HG02759 (cell line): ENCODE measurements at regions not wholly inside any gene's neighbourhood (a gene's known extent, or its start where the extent isn't known, plus 50 kb on each side); places are given as distances from the start of the nearest gene placed in this dataset.

Source experiments
- ATAC-seq: cut with Tn5 transposase; IDR thresholded peaks from one replicate; pipeline ENCODE4 v1.9.1; 2021; ENCODE audit warnings: mild to moderate bottlenecking, moderate library complexity; ENCODE audit not compliant: unreplicated experiment

DNA sequence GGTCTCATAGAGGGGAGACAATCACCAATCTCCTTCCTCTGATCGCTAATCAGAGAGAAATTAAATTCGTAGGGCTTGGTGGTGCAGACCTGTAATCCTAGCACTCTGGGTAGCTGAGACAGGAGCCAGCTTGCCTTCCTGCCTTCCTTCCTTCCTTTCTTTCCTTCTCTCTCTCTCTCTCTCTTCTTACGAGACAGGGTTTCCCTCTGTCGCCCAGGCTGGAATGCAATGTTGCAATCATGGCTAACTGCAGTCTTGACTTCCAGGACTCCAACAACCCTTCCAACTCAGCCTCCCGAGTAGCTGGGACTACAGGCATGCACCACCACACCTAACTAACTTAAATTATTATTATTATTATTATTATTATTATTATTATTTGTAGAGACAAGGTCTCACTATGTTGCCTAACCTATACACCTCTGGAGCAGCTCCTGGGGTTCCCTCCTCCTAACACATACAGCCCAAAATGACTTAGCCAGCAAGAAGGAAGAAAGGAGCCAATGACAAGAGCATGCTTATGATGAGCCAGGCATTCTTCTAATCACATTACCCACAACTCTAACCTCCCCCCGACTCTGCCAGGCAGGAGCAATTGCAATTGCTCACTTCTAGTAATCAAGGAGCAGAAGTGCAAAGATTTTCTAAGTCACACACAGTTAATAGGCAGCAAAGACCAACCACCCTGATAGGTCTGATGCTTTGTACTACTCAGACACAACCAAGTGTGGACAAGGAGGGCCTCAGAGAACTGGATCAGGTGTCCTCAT lies 105.4 kb upstream of the F3 start:
- no peak for ATAC-seq

DNA sequence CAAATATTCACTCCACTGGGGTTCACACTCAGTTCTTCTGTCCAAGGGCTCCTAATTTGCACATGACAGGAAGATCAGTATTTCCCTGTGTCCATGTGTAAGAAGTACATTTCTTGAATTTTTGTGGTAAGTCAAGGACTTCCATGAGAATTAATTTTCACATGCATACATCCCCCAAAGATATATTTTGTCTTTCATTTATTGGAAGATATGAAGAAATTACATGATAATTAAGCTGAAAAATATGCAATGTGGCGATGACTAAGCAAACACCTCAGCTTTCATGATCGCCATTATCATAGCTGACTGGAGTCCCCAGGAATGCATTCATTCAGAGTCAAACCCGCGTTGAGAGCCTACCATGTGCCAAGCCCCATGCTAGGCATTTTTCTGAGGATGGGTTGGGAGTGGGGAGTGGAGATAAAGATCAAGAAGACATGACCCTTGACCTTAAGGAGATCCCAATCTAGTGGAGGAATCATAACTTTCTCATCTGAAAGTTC lies 104.6 kb upstream of the F3 start:
- ATAC-seq = no peak

DNA sequence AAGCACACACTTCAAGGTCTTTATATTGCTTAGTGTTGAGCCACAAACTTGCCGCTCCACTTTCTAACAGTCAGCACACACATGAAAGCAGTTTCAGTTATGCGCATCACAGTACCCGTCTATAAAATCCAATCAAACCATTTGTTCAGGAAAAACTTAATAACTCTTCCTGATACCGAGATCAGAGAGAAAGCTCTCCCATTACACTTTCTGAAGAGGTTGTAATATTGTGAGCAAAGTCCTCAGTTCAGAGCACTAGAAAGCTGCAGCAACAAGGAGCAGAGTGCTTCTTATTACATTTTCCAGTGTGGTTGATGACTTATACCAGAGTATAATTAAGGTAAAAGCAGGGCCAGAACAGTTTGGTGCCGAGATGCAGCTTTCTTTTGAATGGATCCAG lies 102.8 kb upstream of the F3 start:
- no peak for ATAC-seq

DNA sequence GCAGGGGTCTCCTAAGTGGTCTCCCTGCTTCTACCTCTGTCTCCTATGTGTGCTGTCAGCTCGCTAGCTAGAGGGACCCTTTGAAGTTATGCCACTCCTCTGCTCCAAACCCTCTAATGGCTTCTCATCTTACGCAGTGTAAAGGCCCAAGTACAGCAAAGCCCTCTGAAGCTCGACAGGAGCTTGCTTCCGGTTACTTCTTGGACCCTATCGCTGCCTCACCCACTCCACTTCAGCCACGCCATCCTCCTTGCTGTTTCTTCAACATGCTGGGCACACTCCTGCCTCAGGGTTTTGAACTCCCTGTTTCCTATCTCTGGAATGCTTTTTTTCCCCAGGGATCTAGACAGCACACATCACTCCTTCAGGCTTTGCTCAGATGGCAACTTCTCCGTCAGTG lies 102.3 kb upstream of the F3 start:
- no peak for ATAC-seq

DNA sequence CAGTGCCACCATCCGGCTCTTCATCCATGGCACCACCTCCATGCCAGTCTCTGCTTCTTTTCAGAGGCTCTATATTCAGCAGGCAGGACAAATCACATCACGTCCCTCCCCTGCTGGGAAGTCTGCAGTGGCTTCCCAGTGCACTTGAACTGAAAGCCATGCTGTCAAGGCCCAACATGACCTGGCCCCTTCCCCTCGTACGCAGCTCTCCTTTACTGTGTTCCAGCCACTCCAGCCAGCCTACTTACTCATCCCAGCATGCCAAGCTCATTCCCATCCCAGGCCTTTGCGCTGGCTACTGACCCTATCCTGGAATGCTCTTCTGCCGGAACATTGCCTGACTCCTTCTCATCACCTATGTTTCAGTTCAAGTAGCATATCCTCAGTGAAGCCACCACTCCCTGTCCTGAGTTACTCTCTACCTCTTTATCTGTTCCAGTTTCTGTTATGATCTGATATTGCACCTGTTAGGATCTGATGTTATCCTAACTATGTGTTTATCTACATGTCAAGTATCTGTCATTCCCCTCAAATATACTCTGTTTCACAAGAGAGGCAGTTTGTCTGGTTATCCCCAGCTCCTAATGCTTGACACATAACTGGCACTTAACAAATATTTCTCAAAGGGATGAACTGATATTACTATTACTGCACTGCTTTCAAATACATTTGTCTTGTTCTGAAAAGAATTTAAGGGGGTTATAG lies 101.2 kb upstream of the F3 start:
- ATAC-seq = no peak

DNA sequence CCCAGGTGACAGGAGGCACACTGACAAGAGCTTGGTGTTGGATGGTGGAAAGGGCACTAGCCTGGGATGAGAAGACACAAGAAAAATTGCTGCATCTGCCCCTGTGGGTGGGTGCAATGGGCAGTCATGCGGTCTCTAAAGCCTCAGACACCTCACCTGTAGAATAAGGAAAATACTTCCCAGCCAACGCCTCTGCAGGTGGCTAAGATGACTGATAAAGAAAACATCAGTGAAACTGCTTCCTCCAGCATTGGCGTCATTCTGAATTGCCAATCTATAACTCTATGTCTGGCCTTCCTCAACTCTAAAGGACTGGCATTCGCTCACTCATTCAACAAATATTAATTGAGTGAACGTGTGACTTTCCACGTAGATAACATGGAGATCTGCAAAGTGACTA lies 100.4 kb upstream of the F3 start:
- ATAC-seq = no peak

DNA sequence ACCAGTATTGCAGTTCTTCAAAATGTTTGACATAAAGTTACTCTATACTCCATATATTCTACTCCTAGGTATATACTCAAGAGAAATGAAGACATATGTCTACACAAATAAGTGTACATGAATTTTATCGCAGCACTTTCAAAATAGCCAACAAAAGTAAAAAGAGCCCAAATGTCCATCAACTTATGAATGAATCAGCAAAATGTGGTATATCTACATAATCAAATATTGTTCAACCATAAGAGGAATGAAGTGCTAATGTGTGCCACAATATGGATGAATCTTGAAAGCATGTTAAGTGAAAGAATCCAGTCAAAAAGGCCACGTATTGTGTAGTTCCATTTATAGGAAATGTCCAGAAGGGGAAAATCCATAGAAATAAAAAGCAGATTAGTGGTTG lies 98.6 kb upstream of the F3 start:
- ATAC-seq = no peak

DNA sequence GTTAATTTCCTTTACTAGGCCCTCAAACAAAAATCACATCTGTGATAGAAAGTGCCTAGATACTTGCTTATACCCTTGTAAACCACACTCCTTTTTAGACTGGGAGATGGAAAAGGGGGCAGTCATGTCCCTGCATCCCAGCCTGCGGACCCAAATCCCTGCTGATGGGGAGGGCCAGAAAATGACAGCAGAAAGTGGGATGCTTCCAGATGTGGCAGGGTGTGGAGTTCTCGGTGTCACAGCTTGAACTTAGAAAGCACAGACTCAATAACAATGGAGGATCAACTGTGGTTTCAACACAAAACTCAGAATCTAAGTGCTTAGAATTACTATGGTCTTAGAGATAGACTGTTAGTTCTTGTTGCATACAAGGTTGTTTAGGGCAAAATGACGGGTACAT lies 95.6 kb upstream of the F3 start:
- ATAC-seq = no peak

DNA sequence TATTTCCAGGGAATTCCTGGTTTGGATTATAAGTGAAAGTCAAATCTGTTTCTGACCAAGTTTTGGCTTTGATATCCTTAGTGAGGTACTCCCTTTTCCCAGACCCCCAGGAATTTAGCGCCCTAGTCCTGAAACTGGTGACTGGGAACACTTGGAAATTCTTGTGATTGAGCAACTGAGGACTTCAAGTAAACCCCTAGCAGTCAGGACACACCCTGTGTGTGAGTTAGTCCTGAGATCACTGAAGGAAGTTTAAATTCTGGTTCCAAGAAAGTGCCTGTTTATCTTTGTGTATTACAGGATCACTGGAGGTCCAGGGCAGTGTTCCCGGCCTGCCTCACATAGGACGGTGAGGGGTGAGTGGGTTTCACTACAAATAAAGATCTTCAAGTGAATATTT lies 95.1 kb upstream of the F3 start:
- ATAC-seq = no peak

DNA sequence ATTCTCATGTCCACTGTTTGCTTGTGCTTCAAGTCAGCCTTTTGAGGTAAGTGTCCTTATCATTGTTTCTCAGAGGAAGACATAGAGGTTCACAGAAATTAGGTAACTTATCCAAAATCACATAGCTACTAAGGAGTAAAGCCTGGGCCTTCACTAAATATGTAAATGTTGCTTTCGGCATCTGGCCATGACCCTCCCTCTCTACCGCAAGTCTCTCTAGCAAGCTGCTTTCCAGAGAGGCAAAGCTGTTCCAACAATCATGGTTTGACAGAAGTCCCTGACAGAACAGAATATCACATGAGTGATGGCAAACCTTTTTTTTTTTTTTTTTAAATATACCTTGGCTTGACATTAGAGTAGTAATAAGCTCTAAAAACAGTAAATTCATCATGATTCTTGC lies 94.5 kb upstream of the F3 start:
- no peak for ATAC-seq

DNA sequence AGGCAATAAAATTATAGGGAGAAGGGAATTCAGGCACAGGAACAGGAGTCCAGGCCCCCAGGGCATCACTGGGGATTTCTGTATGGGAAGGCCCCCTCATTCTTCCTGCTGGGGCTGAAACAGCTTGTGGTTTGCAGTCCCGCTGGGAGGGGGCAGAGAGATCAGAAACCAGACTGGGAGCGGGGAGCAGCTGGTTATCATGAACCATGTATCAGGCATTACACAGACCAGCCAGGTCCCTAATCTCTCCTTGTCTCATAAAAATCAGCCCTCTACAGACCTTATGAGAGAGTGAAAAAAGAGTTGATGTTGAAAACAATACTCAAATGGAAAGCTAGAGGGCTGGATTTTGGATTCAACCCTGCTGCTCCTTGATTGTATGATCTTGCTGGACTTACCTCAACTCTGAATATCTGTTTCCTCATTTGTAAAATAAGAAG lies 93.4 kb upstream of the F3 start:
- ATAC-seq = no peak

DNA sequence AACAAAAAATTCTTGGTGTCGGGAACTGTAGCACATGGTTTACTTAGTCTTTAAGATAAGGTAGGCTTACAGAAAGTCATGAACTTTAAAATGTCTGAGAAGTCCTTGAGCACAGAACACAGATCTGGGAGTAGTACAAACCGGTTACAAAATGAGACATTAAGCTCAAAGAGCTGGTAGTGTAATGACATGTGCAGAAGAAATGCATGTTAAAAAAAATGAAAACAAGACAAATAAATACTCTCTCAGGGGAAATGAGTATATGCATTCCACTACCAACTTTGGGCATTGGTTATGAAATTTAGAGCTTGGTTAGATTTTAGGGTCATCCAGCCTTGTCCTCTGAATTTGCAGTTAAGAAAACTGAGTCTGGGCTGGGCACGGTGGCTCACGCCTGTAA lies 91.5 kb upstream of the F3 start:
- no peak for ATAC-seq

DNA sequence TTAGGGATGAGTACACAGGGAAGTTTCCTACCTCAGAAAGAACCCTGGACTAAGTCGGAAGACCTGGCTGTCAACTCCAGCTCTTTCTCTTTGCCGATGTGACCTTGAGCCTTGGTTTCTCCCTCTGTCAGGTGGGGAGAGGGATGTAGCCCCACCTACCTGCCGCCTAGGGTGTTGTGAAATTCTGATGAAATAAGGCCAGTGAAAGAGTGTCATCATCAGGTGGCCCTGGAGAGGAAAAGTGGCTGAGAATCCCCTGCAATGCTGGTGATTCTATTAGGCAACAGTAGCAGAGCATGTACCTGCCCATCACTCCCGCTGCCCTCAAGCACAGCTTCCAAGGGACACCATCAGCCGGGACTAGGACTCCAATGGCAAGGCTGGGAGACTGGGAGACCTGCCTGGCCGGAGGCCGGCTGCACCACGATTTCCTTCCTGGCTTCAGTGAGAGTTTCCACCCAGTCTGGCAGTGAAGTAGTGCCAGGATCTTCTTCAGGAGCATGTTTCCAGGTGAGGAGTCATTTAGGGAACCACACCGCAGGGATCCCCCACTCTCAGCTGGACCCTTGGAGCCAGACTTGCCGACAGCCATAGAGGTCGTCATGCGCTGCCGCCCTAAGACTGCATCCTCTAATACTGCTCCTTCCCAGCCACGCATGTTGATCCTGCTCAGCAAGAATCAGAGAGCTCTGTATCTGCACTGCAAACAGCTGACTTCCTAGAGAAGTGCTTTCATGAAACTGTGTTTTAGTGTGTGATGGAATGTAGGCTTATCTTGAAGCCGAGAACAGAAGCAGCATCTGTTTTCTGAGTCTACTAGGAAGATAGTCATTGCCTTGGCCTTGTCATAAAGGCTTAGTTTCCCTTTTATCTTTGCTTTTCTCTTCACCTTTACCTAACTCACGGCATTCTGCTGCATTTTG lies 88.0 kb upstream of the F3 start:
- ATAC-seq = no peak

DNA sequence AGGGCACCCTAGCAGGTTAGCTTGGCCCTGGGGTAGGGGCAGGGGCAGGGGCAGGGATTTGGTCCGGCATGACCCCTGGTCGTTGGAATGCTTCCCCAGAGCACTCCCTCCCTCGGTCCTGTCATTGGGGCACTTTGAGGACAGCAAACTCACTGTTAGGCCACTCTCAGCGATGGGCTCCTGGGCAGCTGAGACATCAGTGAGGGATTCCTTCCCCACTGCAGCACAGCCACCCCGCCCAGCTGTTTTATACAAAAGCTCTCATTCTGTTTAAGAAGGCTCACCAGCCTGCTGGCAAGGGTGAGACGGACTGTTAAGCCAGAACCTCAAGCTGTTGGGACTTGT lies 86.9 kb upstream of the F3 start:
- no peak for ATAC-seq

DNA sequence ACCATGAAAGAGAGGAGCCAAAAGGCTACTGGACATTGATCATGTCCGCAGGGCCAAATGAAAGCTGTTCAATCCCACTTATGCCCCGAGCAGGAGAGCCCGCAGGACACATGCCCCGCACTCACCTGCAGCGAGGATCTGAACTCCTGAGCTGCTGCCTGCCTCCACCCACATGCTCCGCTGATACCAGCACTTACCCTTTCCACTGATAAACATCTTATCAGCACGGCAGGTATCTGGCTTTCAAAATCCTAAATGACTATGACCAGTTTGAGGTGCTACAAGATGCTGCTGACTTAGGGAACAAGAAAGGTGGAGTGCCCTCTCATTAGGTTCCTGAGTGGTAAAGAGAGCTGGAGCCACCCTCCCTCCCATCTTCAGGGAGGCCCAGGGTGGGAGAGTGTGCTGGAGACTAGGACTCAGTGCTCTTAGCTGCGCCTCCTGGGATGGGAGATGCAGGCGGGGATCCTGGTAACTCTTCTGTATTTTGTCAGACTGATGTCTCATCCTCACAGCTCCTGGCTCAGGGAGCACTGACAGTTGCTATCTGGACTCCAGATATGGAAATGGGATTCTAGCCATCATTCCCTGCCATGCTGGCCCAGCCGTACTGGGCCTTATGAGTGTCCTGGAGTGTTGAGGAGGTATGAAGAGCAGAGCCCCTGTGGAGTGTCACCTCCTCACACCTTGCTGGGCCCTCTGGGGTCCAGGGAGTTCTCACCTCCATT lies 86.4 kb upstream of the F3 start:
- ATAC-seq = no peak

DNA sequence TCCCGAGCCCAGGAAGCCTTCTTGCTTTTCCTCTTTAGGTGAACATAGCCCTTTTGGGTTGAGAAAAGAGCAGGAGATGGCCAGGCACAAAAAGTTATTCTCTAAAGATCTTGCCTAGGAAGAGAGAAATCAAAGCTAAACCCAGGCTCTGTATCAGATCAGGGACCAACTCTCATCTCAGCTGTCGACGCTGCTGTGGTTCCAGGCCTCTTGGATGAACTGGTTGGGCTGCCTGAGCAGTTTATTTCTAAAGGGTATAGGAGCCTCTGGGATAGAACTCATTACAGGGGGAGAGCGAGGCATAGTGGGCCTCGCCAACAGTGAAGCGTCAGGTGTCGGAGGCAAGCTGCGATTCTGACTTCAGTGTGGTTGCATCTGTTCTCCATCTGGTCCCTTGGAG lies 82.6 kb upstream of the F3 start:
- ATAC-seq = no peak

DNA sequence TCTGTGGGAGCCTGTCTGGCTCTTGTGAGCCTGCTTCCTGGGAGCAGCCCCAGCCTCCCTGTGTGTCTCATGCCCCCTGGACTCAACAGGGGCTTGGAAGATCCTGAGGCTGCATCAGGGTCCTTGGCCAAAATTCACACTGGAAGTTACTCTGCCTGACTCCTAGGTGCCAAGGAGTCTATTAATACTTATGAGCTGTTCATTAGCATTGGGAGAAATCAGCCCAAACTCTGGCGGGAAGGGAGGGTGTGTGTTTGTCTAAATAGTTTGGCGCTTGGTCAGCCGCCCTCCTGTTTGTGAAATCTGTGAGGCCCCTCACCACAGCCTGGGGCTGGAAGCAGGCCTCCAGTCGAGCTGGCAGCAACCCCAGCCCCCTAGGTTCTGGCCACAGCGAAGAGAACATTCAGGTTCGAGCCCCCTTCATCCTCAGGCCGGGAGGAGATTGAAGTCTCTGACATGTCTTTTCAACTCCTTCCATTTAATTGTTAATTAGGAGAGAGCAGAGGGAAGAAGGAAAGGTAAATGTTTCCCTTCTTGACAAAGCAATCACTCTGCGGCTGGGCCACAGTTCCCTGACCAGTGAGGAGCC lies 82.1 kb upstream of the F3 start:
- no peak for ATAC-seq

DNA sequence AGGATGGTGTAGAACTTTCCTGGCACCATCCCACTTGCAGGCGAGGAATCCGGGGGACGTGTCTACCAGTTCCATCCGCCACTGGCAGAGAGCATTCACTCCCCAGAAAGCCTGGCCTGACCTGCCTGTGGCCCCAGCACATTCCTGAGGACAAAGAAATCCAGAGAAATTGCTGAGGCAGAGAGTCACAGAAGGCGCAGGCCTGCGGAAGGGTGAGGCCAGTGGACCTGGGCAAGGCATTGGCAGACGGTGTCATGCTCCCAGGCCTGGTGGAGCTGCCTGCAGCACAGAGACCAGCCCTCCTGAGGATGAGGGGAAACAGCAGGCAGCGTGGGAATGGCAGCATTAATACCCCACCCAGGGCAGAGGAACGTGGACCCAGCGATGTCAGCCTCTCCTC lies 81.2 kb upstream of the F3 start:
- no peak for ATAC-seq

DNA sequence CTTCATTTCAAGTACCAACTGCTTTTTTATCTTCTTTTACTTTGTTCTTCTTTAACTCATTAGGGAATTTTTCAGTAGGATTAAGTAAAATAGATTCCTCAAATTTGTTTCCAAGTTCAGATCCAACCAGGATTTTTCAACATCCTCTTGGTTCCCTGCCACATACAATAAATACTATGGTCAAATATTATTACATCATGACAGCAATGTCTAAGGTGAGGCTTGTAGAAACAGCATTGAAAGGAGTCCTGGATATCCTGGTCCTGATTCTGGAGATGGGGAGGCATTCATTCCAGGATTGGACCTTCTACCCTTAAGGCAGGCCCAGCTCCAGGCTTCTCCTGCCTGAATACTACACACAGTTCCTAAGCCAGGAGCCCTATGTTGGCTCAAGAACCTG lies 80.2 kb upstream of the F3 start:
- ATAC-seq = no peak

DNA sequence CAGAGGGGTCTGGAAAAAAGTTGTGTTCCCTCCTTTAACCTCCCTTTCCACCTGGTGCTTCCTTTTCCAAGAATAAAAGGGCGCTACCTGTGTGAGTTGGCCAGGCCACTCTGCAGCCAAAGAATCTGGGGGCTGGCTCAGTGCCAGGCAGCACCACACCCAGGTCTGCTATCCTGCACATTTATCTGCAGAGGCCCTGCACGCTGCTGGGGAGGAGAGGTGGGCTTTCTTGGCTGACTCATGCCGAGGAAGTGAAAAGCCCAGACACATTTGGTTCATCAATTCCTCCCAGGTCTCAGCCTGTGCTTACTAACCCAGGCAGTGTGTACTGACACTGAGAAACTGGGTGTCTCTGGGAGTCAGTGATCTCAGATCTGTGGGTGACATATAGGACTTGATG lies 79.8 kb upstream of the F3 start:
- no peak for ATAC-seq
